ENCODE measurements at regions not wholly inside any gene's neighbourhood (a gene's known extent, or its start where the extent isn't known, plus 50 kb on each side); places are given as distances from the start of the nearest gene placed in this dataset.
A peak's percentile ranks its signal among the peaks of the same experiment; 100 is the strongest.

GRCh38 chr2:12863937-12864336 is 147.2 kb downstream of the TRIB2 start:
- in situ Hi-C loops (cut with HindIII; ENCODE audit: extremely low pct_ligation_motif_present, low pct_unique_long_range_greater_than_20kb) (no loop called here), intact Hi-C loops (cut with micrococcal nuclease; ENCODE audit: unreplicated experiment) (no loop called here)
- H3K9me3 ChIP-seq (ENCODE audit: low read length), result peaks cover 89% of the 10 kb centered on the region
- ATAC-seq (no peak), DNase-seq (ENCODE audit: low spot score) (no peak), FAIRE-seq (no peak)
- BruUV-seq (replicated peaks), result no TSS peak
- no peaks in the 10 kb centered on the region for H3K4me1 ChIP-seq (ENCODE audit: insufficient read depth, low read length)
- no peaks in the 10 kb centered on the region for H3K36me3 ChIP-seq (replicated peaks in 1 of 2; ENCODE audit: control insufficient read depth in 1 of 2, insufficient read depth in 2 of 2, low read length in 2 of 2)
- ChIA-PET POLR2A (no interaction called here), CTCF (ENCODE audit: low intra/inter-chr PET ratio, low total read pairs) (no interaction called here)
- no peak overlapping the region for H3K4me3 ChIP-seq (replicated peaks in 1 of 3; ENCODE audit: insufficient read depth in 1 of 3, low read depth in 2 of 3, low read length in 3 of 3)
- H4K20me1 ChIP-seq (ENCODE audit: insufficient read depth, low read length), result no peaks in the 10 kb centered on the region
- no peak overlapping the region for H3K27ac ChIP-seq (ENCODE audit: extremely low read length, insufficient read depth, low read length)
- H3K4me2 ChIP-seq (ENCODE audit: low read depth, low read length), result no peak overlapping the region
- H2AFZ ChIP-seq (ENCODE audit: low read length), result no peak overlapping the region
- 33% methylated on average over 2 of the region's 2 CpGs for WGBS (ENCODE audit: low lambda C conversion rate)
- H3K27me3 ChIP-seq (ENCODE audit: control insufficient read depth in 1 of 2, insufficient read depth in 2 of 2, low read length in 2 of 2), result no peaks in the 10 kb centered on the region
- no peaks in the 10 kb centered on the region for H3K79me2 ChIP-seq (ENCODE audit: insufficient read depth, low read length)
- no peak for TF ChIP-seq MXI1 (IDR thresholded peaks at IDR 0.05; ENCODE audit: borderline replicate concordance, low read depth, low read length)
- TF ChIP-seq, protein P1, sequence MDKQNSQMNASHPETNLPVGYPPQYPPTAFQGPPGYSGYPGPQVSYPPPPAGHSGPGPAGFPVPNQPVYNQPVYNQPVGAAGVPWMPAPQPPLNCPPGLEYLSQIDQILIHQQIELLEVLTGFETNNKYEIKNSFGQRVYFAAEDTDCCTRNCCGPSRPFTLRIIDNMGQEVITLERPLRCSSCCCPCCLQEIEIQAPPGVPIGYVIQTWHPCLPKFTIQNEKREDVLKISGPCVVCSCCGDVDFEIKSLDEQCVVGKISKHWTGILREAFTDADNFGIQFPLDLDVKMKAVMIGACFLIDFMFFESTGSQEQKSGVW (CRISPR knock-in tag; IDR thresholded peaks at IDR 0.05; ENCODE audit: borderline replicate concordance), result no peak
- peak; percentile 99 for TF ChIP-seq ZNF124 (CRISPR knock-in tag; IDR thresholded peaks at IDR 0.05)
- no peak overlapping the region for H3K9ac ChIP-seq (ENCODE audit: insufficient read depth, low read depth, low read length)

GRCh38 chr2:12867631-12868287 is 151.0 kb downstream of the TRIB2 start:
- no peak overlapping the region for H3K27ac ChIP-seq (ENCODE audit: extremely low read length, insufficient read depth, low read length)
- BruUV-seq (replicated peaks), result no TSS peak
- no peak overlapping the region for H2AFZ ChIP-seq (ENCODE audit: low read length)
- no peaks in the 10 kb centered on the region for H3K36me3 ChIP-seq (replicated peaks in 1 of 2; ENCODE audit: control insufficient read depth in 1 of 2, insufficient read depth in 2 of 2, low read length in 2 of 2)
- no peak for TF ChIP-seq HNRNPUL1 (IDR thresholded peaks at IDR 0.05; ENCODE audit: low read depth, low read length)
- TF ChIP-seq, protein P2, sequence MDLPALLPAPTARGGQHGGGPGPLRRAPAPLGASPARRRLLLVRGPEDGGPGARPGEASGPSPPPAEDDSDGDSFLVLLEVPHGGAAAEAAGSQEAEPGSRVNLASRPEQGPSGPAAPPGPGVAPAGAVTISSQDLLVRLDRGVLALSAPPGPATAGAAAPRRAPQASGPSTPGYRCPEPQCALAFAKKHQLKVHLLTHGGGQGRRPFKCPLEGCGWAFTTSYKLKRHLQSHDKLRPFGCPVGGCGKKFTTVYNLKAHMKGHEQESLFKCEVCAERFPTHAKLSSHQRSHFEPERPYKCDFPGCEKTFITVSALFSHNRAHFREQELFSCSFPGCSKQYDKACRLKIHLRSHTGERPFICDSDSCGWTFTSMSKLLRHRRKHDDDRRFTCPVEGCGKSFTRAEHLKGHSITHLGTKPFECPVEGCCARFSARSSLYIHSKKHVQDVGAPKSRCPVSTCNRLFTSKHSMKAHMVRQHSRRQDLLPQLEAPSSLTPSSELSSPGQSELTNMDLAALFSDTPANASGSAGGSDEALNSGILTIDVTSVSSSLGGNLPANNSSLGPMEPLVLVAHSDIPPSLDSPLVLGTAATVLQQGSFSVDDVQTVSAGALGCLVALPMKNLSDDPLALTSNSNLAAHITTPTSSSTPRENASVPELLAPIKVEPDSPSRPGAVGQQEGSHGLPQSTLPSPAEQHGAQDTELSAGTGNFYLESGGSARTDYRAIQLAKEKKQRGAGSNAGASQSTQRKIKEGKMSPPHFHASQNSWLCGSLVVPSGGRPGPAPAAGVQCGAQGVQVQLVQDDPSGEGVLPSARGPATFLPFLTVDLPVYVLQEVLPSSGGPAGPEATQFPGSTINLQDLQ (CRISPR knock-in tag; IDR thresholded peaks at IDR 0.05), result no peak
- TF ChIP-seq MLLT10 (CRISPR knock-in tag; IDR thresholded peaks at IDR 0.05), result no peak
- no peak for TF ChIP-seq FOXJ3 (CRISPR knock-in tag; IDR thresholded peaks at IDR 0.05; ENCODE audit: borderline replicate concordance)
- no peak for TF ChIP-seq RARG (CRISPR knock-in tag; IDR thresholded peaks at IDR 0.05; ENCODE audit: low read depth)
- ATAC-seq (no peak), FAIRE-seq (no peak), DNase-seq (ENCODE audit: low spot score) (no peak)
- H3K9ac ChIP-seq (ENCODE audit: insufficient read depth, low read depth, low read length), result no peak overlapping the region
- H3K4me2 ChIP-seq (ENCODE audit: low read depth, low read length), result no peak overlapping the region
- H3K9me3 ChIP-seq (ENCODE audit: low read length), result peaks cover 66% of the 10 kb centered on the region
- ChIA-PET CTCF (ENCODE audit: low intra/inter-chr PET ratio, low total read pairs) (no interaction called here), POLR2A (no interaction called here)
- intact Hi-C loops (cut with micrococcal nuclease; ENCODE audit: unreplicated experiment) (no loop called here), in situ Hi-C loops (cut with HindIII; ENCODE audit: extremely low pct_ligation_motif_present, low pct_unique_long_range_greater_than_20kb) (no loop called here)
- 63% methylated on average over 5 of the region's 5 CpGs for WGBS (ENCODE audit: low lambda C conversion rate)
- no peaks in the 10 kb centered on the region for H3K79me2 ChIP-seq (ENCODE audit: insufficient read depth, low read length)
- no peaks in the 10 kb centered on the region for H3K4me1 ChIP-seq (ENCODE audit: insufficient read depth, low read length)
- H3K27me3 ChIP-seq (ENCODE audit: control insufficient read depth in 1 of 2, insufficient read depth in 2 of 2, low read length in 2 of 2), result no peaks in the 10 kb centered on the region; a peak in 1 of 5 replicates
- H3K4me3 ChIP-seq (replicated peaks in 1 of 3; ENCODE audit: insufficient read depth in 1 of 3, low read depth in 2 of 3, low read length in 3 of 3), result no peak overlapping the region
- no peaks in the 10 kb centered on the region for H4K20me1 ChIP-seq (ENCODE audit: insufficient read depth, low read length)

All from HepG2 (cell line).